T follicular helper cell (primary cell): ENCODE measurements at regions not wholly inside any gene's neighbourhood (a gene's known extent, or its start where the extent isn't known, plus 50 kb on each side); places are given as distances from the start of the nearest gene placed in this dataset.

Experiments
- DNase-seq: peaks from one replicate; pipeline ENCODE4 v3.0.0-alpha.2; 2020; ENCODE audit warnings: low read depth

- DNase-seq = no peak
These were observed 52.6 kb upstream of the OLFM4 start for GRCh38 chr13:52975969-52976368.

- no peak for DNase-seq
These were observed 53.5 kb upstream of the OLFM4 start for GRCh38 chr13:52975161-52975560.

GRCh38 chr13:52974711-52975110, 53.9 kb upstream of the OLFM4 start:
- no peak for DNase-seq

GRCh38 chr13:52969373-52969772, 59.2 kb upstream of the OLFM4 start:
- no peak for DNase-seq

- DNase-seq = peak; percentile 30
These were observed 60.4 kb upstream of the OLFM4 start for GRCh38 chr13:52968074-52968700.

GRCh38 chr13:52961987-52962386, 66.6 kb upstream of the OLFM4 start:
- DNase-seq = no peak

- DNase-seq = no peak
These were observed 67.2 kb upstream of the OLFM4 start for GRCh38 chr13:52961256-52961910.

GRCh38 chr13:52955472-52955874, 73.1 kb upstream of the OLFM4 start:
- DNase-seq = no peak

GRCh38 chr13:52954838-52955237, 73.8 kb upstream of the OLFM4 start:
- DNase-seq = no peak

- DNase-seq = no peak
These were observed 78.1 kb upstream of the OLFM4 start for GRCh38 chr13:52950436-52950956.

- DNase-seq = no peak
These were observed 78.9 kb upstream of the OLFM4 start for GRCh38 chr13:52949742-52950141.

GRCh38 chr13:52949044-52949443, 79.6 kb upstream of the OLFM4 start:
- no peak for DNase-seq

- DNase-seq = no peak
These were observed 80.7 kb upstream of the OLFM4 start for GRCh38 chr13:52947921-52948373.

GRCh38 chr13:52945348-52945747, 83.3 kb upstream of the OLFM4 start:
- no peak for DNase-seq

- DNase-seq = no peak
These were observed 83.9 kb upstream of the OLFM4 start for GRCh38 chr13:52944697-52945096.

- DNase-seq = no peak
These were observed 89.6 kb upstream of the PCDH8 start for GRCh38 chr13:52938065-52938464.

GRCh38 chr13:52936806-52937205, 88.4 kb upstream of the PCDH8 start:
- no peak for DNase-seq

- no peak for DNase-seq
These were observed 85.8 kb upstream of the PCDH8 start for GRCh38 chr13:52934258-52934657.

- DNase-seq = no peak
These were observed 85.2 kb upstream of the PCDH8 start for GRCh38 chr13:52933547-52934210.

- DNase-seq = no peak
These were observed 84.7 kb upstream of the PCDH8 start for GRCh38 chr13:52933099-52933498.

GRCh38 chr13:52932649-52933048, 84.2 kb upstream of the PCDH8 start:
- no peak for DNase-seq

GRCh38 chr13:52931539-52932431, 83.3 kb upstream of the PCDH8 start:
- DNase-seq = no peak
